Urinary bladder (tissue), 3 donors: ENCODE measurements at regions not wholly inside any gene's neighbourhood (a gene's known extent, or its start where the extent isn't known, plus 50 kb on each side); places are given as distances from the start of the nearest gene placed in this dataset.

Experiments
- DNase-seq: peaks from one replicate; pipeline ENCODE4 v3.0.0-alpha.2; 2015; ENCODE audit errors: extremely low spot score
- H3K27ac ChIP-seq: one replicate; pipeline ENCODE4 v1.5.1; 2013; ENCODE audit warnings: low read depth, mild to moderate bottlenecking, moderate library complexity
- H3K36me3 ChIP-seq: one replicate; pipeline ENCODE4 v1.6.1; 2013; ENCODE audit warnings: mild to moderate bottlenecking, moderate library complexity; ENCODE audit not compliant: insufficient read depth
- H3K4me1 ChIP-seq: one replicate; pipeline ENCODE4 v1.6.1; 2013; ENCODE audit warnings: mild to moderate bottlenecking, moderate library complexity; ENCODE audit not compliant: insufficient read depth
- H3K4me3 ChIP-seq: one replicate; pipeline ENCODE4 v1.5.1; 2013; ENCODE audit warnings: low read depth, low read length
- WGBS: extraction: QIAGEN DNeasy Blood & Tissue Kit; methylation state at CpG from one replicate; pipeline ENCODE4 v1.1.7; 2013; 5-methylcytosine and 5-hydroxymethylcytosine counted together
- donor health status: healthy with polysubstance abuse.
- donor health status: healthy.

DNA sequence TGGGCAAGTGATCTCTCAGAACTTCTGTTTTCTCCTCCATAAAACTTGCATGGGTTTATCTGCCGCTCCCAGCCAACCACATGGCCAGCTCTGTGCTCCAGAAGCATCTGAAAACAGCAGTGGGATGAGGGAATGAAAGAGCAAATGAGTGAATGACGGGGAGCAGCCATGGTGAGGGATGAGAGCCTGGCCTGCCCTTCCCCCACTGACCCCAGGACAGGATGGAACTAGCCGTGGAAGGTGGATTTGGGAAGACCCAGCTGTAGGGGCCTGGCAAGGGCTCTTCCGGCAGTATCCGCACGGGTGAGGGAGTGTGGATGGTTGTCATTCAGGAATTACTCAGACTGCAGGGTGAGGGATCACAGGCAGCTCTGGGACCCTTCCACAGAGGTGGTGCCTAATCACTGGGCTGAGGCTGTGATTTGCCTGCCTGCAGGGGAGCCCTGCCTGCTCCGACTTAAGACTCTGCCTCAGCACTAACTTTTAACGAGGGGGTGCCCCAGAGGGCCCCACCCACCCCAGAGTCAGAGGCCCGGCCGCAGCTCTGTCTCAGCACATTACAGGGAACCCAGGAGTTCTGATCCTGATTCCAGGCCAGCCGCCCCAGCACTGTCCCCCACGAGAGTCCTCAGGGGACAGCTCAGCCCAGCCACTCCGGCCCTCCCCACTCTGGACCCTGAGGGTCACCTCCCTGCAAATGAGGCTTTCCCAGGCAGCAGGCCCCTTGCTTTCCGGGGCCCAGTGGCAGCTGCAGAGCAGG is 136.8 kb upstream of the C14orf180 start:
- no peak for DNase-seq
- no peaks in the 10 kb centered on the region for H3K36me3 ChIP-seq
- no peak overlapping the region for H3K4me3 ChIP-seq
- no peak overlapping the region for H3K27ac ChIP-seq
- H3K4me1 ChIP-seq: no peaks in the 10 kb centered on the region
- WGBS: 69% methylated on average over 14 of the region's 14 CpGs

DNA sequence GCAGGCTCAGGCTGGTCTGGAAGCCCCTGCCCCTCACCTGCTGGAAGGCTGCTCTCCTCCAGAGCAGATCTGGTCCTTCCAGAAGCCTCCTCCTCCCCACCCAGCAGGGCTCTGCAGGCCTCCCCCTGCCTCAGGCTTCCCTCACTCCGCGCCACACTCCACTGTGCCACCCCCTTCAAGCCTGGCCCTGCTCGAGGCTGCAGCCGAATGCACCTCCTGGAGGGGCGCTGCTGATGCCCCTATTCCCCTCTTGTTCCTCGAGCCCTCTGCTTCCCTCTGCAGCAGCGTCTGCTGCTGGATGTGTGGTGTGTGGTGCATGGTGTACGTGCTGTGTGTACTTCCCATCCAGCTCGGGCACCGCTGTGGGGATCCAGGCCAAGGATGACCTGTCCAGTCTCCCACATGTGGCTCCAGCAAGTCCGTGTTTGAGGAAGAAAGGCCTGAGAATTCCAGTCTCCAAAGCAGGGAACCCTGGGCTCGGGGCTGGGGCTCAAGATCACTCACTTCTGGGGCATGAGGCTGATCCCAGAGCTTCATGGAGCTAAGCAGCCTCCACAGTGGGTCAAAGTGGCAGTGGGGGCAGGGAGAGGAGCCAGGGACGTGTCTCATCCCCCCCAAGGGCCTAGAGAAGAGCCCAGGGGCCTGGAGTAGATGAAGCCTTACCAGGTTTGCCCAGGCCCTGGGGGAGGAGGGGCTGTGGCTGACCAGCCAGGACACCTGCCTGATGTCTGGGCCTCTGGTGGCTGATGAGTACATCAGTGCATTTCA is 136.0 kb upstream of the C14orf180 start:
- WGBS: 66% methylated on average over 13 of the region's 13 CpGs
- Histone ChIP-seq H3K36me3 (no peaks in the 10 kb centered on the region), H3K27ac (no peak overlapping the region), H3K4me3 (no peak overlapping the region), H3K4me1 (no peaks in the 10 kb centered on the region)
- DNase-seq: no peak

DNA sequence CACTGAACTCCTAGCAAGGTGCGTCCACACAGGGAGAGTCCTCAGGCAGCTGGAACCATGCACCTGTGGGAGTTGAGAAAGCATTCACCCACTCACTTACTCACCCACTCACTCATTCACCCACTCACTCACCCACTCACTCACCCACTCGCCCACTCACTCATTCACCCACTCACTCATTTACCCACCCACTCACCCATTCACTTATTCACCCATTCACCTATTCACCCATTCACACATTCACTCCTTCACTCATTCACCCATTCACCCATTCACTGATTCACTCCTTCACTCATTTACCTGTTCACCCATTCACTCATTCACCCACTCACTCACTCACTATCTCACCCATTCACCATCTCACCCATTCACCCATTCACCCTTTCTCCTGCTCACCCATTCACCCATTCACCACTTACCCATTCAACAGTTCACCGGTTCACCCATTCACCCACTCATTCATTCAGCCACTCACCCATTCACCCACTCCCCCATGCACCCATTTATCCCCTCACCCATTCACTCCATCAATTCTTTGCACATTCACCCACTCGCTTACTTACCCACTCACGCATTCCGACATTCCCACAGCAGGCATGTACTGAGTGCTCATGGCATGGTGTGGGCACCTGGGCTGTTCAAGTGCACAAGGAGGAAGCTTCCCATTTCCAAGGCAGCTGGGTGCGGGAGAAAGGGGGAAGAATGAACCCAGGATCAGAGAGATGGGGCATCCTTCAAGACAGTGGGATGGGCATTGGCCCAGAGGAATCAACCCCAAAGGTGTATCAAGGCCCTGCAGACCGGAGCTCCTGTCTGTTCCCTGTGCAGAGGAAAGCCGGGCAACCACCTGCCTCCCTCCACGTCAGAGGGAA is 135.2 kb upstream of the C14orf180 start:
- WGBS: 84% methylated on average over 10 of the region's 10 CpGs
- no peak for DNase-seq

DNA sequence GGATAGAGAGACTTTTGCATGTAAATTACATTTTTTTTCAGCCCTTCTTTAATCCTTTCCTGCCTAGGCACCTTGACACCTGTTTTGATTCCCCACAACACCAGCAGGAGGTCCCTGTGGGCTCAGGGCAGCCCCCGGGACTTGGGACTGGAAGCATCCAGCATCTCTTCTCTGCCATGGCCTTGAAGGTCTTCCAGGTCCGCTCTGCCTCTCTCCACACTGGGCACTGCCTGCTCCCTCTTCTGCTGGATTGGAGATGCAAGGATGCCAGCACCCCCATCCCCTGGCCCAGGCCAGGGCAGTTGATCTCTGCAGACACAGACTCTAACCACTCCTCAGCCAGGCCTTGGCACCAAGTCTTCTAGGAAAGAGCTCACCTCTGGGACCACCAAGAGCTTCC is 134.5 kb upstream of the C14orf180 start:
- Histone ChIP-seq H3K4me1 (no peaks in the 10 kb centered on the region), H3K27ac (no peak overlapping the region), H3K4me3 (no peak overlapping the region), H3K36me3 (no peaks in the 10 kb centered on the region)
- no peak for DNase-seq
- 95% methylated on average over 2 of the region's 2 CpGs for WGBS

More for the DNA sequence above, 135.2 kb upstream of the C14orf180 start:
- Histone ChIP-seq H3K27ac (no peak overlapping the region), H3K36me3 (no peaks in the 10 kb centered on the region), H3K4me3 (no peak overlapping the region), H3K4me1 (no peaks in the 10 kb centered on the region)

DNA sequence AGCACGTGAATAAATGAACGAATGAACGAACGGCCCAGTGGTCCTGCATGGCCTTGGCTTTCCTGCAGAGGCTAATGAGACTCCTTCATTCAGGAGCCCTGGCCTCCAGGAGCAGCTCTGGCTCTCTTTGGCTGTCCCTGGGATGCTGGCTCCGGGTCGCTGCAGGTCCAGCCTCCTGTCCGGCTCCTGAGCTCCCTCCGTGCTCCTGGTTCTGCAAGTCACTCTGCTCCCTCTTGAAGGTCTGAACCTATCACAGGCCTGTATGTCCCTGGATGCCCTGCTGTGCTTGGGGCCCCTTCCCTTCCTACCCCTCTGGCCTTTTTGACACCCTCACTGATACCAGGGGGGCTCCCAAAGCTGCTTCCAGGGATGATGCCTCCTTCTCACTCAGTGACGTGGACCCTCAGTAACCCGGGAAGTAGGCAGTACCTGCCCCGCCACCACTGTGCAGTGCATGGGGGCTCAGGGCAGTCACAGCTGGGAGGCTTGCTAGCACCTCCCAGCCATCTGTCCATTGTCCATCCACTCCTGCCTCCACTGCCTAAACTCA is 133.7 kb upstream of the C14orf180 start:
- Histone ChIP-seq H3K4me3 (no peak overlapping the region), H3K36me3 (no peaks in the 10 kb centered on the region), H3K27ac (no peak overlapping the region), H3K4me1 (no peaks in the 10 kb centered on the region)
- DNase-seq: no peak
- 82% methylated on average over 11 of the region's 11 CpGs for WGBS

DNA sequence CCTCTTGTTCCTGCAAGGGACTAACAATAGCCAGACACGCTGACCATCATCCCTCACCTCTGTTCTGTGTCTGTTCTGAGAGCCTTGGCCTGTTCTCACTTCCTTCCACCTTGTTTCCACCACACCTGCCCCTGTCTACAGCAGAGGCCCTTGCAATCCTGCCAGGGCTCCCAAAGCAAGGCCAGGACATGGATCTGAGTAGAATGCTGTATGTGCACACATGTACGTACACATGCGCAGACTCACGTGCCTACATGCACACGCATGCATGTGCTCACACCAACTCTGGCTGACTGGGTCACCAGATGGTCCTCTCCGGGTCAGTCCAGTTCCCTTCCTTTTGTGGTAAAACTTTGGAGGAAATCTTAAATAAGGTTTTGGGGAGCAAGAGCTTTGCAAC is 133.0 kb upstream of the C14orf180 start:
- Histone ChIP-seq H3K4me3 (no peak overlapping the region), H3K36me3 (no peaks in the 10 kb centered on the region), H3K27ac (no peak overlapping the region), H3K4me1 (no peaks in the 10 kb centered on the region)
- WGBS: 94% methylated on average over 6 of the region's 6 CpGs
- no peak for DNase-seq

DNA sequence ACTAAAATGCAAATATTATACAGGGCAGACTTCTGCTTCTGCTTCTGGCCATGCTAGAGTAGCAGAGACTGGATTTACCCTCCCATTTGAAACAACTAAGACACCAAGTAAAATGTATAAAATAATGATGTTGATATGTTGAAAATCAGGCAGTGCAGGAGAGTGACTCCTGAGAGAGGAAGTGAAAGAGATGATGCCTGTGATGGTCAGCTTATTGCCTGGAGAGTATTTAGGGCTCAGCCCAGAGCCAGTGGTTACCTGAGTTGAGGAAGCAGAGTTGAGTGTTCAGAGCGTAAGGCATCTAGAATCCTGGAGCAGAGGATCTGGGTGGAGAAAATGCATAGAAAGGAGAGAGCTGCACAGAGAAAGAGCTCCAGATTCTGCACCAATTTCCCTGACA is 131.8 kb upstream of the C14orf180 start:
- Histone ChIP-seq H3K4me1 (no peaks in the 10 kb centered on the region), H3K36me3 (no peaks in the 10 kb centered on the region), H3K4me3 (no peak overlapping the region), H3K27ac (no peak overlapping the region)
- 88% methylated on average over 1 of the region's 1 CpG for WGBS
- no peak for DNase-seq

DNA sequence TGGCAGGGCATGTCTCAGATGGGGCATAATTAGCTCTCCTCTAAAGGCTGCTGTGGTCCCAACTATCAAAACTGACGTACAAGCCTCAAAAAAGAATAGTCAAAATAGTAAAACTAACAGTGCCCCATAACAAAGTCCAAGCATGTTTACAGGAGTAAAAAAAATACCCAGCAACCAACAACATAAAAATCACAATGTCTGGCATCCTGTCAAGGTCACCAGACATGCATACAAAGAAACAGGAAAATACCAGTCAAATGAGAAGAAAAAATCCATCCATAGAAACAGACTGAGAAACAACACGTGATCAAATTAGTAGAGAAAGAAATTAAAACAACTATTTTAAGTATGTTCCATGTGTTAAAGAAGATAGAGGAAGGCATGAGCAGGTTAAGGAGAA is 131.2 kb upstream of the C14orf180 start:
- DNase-seq: no peak
- WGBS: 76% methylated on average over 2 of the region's 2 CpGs
- Histone ChIP-seq H3K4me1 (no peaks in the 10 kb centered on the region), H3K4me3 (no peak overlapping the region), H3K36me3 (no peaks in the 10 kb centered on the region), H3K27ac (no peak overlapping the region)

DNA sequence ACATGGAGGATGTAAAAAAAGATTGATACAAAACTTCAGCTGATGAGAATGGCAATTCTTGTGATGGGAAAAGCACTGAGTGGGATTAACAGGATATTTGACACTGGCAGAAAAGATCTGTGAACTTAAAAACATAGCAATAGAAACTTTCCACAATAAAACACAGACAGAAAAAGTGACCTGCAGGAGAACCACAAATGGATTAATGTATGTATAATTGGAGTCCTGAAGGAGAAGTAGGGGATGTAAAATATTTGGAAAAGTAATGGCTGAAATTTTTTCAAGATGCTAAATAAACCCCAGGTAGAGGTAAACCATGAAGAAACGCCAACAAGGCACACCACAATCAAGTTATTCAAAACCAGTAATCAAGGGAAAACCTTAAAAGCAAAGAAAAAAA is 130.8 kb upstream of the C14orf180 start:
- no peaks in the 10 kb centered on the region for H3K36me3 ChIP-seq
- H3K27ac ChIP-seq: no peak overlapping the region
- no peaks in the 10 kb centered on the region for H3K4me1 ChIP-seq
- H3K4me3 ChIP-seq: no peak overlapping the region
- 87% methylated on average over 1 of the region's 1 CpG for WGBS
- no peak for DNase-seq

DNA sequence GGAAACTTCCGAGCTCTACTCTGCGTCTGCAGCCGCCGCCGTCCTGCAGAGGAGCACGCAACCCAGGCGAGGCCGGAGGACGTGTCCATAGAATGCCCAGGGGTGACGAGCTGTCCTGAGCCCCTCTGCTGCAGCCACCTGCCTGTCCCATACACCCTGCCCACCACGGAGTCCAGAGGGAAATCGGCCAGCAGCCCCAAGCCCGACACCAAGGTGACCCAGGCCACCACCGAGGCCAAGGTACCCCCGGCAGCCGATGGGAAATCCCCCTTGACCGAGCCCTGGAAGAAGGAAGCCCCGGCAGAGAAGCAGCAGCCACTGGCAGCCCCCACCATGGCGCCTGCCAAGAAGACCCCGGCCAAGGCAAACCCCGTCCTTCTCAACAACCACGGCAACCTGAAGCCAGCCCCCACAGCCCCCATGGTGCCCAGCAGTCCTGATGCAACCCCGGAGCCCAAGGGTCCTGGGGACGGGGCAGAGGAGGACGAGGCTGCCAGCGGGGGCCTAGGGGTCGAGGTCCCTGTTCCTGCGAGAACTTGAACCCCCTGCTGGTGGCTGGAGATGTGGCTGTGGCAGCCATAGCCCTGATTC is 128.7 kb upstream of the C14orf180 start:
- Histone ChIP-seq H3K27ac (no peak overlapping the region), H3K4me3 (no peak overlapping the region), H3K4me1 (no peaks in the 10 kb centered on the region), H3K36me3 (no peaks in the 10 kb centered on the region)
- 79% methylated on average over 28 of the region's 28 CpGs for WGBS
- DNase-seq: no peak

DNA sequence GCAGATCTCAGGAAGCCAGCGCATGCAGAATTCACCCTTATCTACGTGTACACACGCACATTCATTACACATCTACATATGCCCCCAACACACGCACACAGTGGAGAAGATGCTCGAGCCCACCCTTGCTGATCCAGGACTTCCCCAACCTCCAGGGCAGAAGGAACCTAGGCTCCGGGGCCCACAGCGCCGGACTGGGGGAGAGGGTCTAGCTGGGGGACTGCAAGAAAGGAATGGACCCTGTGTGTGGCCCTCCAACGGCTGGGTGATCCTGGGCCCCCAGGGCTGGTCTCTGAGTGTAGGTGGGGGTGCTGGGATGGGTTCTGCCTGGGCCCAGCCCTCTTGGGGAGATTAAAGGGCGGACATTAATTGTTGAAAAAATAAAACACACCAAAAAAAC is 128.1 kb upstream of the C14orf180 start:
- 87% methylated on average over 10 of the region's 10 CpGs for WGBS

DNA sequence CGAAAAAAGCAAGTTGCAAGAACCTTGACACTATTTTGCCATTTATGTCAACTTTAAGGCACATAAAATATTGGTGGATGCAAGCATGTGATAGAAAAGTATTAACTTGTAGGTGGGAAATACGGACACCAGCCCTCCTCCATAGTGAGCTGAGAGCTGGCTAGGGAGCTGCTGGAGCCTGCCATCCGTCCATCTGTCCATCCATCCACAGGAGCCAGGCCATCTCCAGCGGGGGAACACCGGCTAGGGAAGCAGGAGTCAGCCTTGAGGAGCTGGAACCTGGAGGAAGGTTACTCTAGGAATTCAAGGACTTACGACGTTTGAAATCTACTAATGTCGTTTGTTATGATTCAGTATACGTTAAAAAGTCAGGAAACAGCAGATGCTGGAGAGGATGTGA is 120.7 kb upstream of the C14orf180 start:
- no peak overlapping the region for H3K4me3 ChIP-seq
- H3K36me3 ChIP-seq: no peaks in the 10 kb centered on the region
- WGBS: 59% methylated on average over 9 of the region's 9 CpGs
- no peak for DNase-seq
- no peaks in the 10 kb centered on the region for H3K4me1 ChIP-seq
- H3K27ac ChIP-seq: no peak overlapping the region

More for the DNA sequence above, 128.1 kb upstream of the C14orf180 start:
- Histone ChIP-seq H3K36me3 (no peaks in the 10 kb centered on the region), H3K4me3 (no peak overlapping the region), H3K27ac (no peak overlapping the region), H3K4me1 (no peaks in the 10 kb centered on the region)
- no peak for DNase-seq
